ENCODE measurements at regions not wholly inside any gene's neighbourhood (a gene's known extent, or its start where the extent isn't known, plus 50 kb on each side); places are given as distances from the start of the nearest gene placed in this dataset.

GRCh38 chr6:113495521-113495920 is 361.6 kb upstream of the MARCKS start:
- TF ChIP-seq, protein P1, sequence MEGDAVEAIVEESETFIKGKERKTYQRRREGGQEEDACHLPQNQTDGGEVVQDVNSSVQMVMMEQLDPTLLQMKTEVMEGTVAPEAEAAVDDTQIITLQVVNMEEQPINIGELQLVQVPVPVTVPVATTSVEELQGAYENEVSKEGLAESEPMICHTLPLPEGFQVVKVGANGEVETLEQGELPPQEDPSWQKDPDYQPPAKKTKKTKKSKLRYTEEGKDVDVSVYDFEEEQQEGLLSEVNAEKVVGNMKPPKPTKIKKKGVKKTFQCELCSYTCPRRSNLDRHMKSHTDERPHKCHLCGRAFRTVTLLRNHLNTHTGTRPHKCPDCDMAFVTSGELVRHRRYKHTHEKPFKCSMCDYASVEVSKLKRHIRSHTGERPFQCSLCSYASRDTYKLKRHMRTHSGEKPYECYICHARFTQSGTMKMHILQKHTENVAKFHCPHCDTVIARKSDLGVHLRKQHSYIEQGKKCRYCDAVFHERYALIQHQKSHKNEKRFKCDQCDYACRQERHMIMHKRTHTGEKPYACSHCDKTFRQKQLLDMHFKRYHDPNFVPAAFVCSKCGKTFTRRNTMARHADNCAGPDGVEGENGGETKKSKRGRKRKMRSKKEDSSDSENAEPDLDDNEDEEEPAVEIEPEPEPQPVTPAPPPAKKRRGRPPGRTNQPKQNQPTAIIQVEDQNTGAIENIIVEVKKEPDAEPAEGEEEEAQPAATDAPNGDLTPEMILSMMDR (IDR thresholded peaks at IDR 0.05), result no peak
- TF ChIP-seq NR3C1 (IDR thresholded peaks at IDR 0.05) (no peak), MYC (IDR thresholded peaks at IDR 0.05; ENCODE audit: borderline replicate concordance, low read length) (no peak), RCOR1 (IDR thresholded peaks at IDR 0.05; ENCODE audit: low read depth, low read length) (no peak)

All from A549 (cell line).